Stimulated activated CD4-positive, alpha-beta T cell treated with anti-CD3 and anti-CD28 coated beads, Interleukin-1b, Interleukin-23, amount 100 ng/mL, for 4 hours (primary cell): ENCODE measurements at regions not wholly inside any gene's neighbourhood (a gene's known extent, or its start where the extent isn't known, plus 50 kb on each side); places are given as distances from the start of the nearest gene placed in this dataset.

ENCODE experiments used
- DNase-seq, 2 donors: peaks; one replicate each; pipeline ENCODE4 v3.0.0-alpha.2; 2020; ENCODE audit warnings: low read depth in 2 of 2

DNA sequence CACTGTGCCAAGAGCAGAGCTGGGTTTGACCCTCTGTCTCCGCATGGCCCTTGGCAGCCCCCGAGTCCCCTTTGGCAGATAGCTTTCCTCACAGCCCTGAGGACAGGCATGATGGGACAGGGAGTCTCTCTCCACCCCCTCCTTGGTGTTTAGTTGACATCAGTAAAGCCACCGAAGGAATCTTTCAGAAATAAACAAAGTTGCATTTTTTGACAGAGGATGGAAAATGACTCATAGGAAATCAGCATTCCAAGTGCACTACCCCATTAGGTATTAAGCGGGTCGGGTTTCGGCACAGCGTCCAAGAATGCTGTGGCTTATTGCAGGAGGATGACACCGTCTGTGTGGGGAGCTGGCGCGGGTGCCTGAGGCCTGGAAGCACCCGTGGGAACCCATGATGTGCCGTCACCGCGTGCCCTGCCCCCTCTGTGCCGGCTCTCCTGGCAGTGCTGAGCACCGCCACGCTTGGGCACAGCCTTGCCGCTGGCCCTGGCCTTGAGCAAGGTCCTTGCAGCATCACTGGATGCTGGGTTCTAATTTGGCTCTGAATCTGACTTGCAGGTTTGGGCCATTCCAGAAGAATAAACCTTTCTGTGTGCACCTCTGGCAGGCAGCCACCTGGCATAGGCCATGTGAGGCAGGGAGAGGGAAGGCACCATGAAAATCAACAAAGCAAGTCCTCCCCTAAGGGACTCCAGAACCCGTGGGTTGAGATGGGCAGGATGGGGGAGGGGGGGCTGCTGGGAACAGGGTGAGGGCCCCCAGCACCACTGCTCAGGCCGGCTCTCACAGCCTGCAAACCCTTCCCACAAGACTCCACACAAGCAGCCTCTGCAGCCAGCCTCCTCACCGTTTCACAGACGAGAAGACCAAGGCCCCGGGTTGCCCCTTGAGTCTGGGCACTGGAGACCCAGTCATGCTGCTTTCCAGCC is 50.5 kb upstream of the ZNF469 start:
- no peak for DNase-seq

DNA sequence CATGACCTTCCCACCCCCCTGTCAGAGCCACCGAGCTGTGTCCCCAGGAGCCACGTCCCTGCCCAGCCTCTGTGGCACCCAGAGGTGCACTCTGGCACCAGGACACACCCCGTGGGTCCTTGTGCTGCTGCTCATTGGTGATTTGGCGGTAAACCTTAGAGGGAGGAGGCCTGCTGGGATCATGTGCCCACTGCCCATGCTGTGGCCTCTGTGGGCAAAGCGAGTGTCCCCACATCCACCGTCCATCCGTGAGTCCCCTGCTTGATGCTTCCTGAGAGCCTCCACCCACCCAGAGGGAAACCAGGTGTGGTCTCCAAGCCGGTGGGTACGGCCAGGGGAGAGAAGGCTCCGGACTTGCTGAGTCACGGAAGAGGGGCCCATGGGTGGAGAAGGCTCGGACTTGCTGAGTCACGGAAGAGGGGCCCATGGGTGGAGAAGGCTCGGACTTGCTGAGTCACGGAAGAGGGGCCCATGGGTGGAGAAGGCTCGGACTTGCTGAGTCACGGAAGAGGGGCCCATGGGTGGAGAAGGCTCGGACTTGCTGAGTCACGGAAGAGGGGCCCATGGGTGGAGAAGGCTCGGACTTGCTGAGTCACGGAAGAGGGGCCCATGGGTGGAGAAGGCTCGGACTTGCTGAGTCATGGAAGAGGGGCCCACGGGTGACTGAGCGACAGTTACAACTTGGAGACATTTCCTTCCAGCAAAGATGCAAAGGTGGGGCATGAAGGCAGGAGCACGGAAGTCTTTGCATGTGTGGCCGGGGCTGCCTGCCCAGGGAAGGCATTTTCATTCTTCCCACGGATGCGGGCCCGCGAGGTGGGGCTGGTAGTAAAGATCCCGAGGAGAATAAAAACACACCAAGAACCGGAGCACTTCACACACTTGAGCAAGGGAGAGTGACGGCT is 49.6 kb upstream of the ZNF469 start:
- DNase-seq, result peak in 1 of 2 donors; percentile 11
